KG1 (cell line): ENCODE measurements at regions not wholly inside any gene's neighbourhood (a gene's known extent, or its start where the extent isn't known, plus 50 kb on each side); places are given as distances from the start of the nearest gene placed in this dataset.
"Not testable (repeated sequence)": the region's sequence is repeated elsewhere in the genome, so short reads cannot be mapped to it uniquely, and the experiment has no call there.

ENCODE experiments used
- DNase-seq: peaks from one replicate; lab custom pipeline; 2025; lab: John Stamatoyannopoulos, UW

DNA sequence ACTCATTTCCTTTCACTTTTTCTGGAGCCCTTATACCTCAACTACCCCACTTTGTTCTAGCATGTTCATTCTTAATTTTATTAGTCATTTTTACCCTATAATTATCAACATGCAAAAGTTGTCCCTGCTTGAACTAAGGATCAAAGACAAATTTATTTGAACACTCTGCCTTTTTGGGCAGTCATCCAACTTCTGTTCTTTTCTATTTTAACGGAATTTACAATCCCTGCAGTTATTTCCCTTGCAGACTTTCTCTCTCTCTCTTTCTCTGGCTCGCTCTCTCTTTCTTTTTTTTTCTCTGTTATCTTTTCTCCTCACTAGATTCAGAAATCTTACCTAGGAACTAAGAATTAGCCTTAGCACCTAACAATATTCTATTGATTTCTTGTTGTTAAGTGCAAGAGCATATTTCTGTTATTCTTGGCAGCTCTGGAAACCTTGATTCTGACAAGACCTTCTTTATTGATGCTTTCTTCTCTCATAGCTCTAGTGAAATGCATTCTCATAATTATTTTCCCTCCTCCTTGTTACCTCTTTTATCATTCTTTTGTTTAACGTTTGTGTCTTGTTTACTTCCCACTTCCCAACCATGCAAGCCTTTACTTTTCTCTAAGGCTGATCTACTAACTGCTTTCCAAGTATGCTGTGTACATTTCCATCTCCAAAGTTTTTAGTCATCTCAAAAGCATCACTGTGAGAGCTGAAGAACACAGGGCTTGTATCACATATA is 951.6 kb downstream of the DIPK2A start:
- DNase-seq = no peak

DNA sequence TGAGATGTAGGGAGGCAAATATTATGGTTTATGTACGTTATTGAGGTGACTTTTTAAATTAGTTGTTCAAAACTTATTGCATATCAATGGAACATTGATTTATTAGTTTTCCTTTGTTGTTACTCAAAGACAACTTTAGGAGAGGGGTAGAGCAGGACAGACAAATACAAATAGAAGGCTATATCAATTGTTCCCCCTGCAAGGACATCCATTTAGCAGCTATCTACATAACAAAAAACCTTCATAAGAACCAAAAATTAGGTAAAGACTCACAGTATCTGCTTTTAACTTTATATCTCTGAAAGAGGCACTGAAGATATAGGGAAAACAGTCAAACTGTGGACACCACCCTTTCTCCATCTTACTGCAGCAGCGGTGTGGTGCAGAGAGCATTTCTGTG is 958.8 kb downstream of the DIPK2A start:
- no peak for DNase-seq

DNA sequence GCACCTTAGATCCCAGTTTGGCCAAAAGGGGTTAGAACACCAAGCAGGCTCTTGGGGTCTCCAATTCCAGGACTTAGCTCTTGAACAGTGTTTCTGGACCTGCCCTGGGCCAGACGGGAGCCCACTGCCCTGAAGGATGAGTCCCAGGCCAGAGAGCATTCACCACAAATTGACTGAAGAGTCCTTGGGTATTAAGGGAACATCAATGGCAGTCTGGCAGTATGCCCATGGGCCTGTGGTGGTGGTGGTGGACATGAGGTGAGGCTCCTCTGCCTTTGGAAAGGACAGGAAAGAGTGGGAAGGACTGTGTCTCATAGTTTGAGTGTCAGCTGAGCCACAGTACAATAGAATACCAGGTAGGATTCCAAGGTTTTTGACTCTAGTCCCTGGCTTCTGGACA is 960.0 kb downstream of the DIPK2A start:
- DNase-seq = no peak

DNA sequence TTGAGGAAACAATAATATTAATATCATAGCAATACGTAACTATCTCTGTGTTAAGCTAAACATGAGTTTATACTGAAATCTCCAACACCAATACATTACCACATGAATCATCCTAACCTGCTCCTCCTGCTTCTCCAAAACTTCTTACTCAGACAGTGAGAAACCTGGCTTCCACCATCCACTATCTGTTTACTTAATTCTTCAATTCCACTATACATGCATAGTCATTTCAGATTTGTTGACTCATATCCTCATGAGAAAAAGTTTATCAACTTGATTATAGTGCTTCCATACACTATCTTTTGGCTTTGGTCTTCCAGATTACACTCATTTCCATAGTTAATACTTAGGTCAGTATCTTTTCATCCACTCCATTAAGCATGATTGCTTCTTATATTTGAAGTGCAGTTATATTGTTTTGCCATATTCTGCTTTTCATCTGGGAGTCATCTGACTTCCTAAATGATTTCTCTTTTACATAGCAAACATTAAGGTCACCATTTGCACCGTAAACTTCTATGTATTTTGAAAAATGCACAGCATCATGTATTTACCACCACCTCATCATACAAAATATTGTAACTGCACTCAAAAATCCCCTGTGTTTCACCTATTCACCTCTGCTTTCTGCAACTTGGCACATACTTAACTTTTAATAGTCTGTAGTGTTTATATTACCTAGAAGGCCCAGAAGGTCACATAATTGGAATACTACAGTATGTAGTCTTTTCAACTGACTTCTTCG is 970.6 kb downstream of the DIPK2A start:
- DNase-seq = no peak

DNA sequence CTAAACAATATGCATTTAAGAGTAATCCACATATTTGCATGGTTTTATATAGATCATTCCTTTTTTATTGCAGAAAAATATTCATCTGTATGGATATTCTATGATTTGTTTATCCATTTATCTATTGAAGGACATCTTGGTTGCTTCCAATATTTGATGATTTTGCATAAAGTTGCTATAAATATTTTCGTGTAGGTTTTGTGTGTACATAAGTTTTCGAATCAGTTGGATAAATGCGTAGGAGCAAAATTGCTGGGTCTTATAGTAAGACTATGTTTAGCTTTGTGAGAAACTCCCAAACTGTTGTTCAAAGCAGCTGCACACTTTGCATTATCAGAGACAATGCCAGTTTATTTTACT is 971.2 kb downstream of the DIPK2A start:
- DNase-seq = no peak

DNA sequence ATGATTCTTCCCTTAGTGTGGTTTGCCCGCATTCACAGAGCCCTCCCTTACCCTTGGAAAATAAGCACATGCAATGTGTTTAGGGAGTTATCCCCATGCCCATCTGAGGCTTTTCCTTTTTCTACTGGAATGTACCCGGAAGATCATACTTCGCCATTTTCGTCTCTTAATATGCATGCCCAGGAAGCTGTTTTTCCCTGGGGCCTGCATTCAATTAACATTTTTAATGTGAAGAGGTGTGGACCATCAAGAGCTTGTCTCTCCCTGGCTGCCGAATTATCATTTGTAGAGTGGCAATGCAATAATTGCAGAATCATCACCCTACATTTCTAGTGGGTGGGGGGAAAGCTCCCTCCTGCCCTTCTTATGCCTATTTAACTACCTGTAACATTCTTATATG is 976.3 kb downstream of the DIPK2A start:
- no peak for DNase-seq

DNA sequence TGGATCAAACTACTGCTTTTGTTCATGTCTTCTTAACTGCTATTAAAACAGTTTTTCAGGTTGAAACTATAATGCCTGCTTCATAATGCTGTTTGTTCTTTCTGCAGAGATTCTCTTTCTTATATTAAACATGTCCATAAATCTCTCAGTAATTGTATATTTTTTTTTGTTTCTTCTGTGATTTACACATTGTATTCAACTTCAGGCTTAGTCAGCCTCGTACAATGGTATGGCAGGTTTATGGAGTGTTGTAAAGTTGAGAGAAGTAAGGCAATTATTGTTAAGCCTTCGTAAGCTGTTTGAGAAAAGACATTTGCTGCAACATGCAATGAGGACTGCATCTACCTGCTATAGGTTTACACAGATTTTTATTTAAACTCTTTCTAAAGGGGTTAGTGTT is 977.1 kb downstream of the DIPK2A start:
- no peak for DNase-seq

DNA sequence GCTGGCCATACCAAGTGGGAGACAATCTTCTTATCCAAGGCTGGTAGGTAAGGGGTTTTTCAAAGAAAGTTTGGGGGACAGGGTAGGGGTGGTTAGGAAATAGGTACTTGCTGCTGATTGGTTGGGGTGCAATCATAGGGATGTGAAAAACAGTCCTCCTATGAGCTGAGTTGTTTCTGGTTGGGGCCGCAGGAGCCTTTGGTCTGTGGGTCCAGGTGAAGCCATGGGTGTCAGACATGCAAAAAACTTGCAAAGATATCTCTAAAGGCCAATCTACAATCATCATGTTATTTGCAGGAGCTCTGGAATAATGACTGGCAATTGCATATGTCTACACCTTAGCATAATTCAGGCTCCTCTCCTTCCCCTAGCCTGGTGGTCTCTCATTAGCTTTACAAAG is 982.3 kb downstream of the DIPK2A start:
- no peak for DNase-seq

DNA sequence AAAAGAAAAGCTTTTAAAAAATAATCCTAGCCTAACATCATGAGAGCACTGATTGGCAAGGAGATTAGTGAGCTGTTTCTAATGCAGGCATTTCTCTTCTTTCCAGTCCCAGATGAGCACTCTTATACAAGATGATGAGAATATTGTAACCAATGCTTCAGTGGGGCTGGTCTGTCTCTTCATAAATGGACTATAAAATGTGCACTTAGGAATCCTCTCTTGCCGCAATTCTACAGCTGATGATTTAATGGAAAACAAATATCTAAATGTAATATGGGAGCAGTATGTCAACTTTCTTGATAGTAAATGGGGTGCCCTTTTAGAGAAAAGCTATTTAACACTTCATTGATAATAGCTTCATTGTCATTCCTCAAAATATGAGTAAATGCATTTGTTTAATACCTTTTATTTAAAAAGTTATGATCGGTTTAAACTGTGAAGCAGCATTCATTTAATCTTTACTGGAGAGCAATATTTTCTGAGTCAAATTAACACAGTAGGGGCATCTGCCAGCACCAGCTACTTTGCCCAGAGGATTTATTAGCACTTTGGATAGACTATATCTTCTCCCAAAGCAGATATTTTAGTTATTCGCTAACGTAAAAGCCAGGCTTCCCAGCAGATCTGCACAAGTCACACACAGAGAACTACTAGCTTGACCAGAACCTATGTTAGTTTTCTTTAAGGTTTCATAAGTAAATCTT is 985.9 kb downstream of the DIPK2A start:
- DNase-seq = no peak

DNA sequence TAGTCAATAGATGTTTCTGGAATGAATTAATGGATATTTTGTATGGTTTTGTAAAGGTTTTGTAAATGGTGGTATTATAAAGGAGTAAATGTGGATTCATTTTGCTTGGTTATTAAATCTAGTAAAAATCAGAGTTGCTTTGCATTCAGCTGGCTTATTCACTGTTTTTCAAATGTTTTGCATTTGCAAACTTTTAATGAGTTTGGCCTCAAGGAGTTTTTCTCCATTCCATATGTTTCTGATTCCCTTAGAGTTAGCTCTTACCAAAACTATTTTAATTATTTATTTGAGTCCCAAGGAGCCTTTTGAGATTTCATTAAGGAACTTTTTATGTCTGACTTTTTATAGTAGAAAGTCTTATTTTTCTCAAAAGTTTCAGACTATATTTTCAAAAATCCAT is 992.2 kb downstream of the DIPK2A start:
- DNase-seq = no peak

DNA sequence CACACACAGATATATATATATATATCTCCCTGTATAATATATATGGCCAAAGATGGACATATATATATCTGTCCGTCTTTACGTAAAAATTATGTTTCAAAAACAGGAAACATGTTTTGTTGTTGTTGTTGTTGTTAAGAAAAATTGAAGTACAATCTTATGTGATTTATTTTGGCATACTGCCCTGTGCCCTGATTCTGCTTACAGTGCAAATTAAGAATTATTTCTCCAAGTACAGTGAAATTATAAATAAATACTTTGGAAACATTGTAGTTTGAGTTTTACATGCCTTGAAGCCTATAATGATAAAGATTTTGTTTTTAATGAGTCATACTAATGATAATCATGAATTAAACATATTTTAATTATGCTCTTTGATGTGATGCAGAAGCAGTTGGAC is 994.9 kb downstream of the DIPK2A start:
- no peak for DNase-seq

DNA sequence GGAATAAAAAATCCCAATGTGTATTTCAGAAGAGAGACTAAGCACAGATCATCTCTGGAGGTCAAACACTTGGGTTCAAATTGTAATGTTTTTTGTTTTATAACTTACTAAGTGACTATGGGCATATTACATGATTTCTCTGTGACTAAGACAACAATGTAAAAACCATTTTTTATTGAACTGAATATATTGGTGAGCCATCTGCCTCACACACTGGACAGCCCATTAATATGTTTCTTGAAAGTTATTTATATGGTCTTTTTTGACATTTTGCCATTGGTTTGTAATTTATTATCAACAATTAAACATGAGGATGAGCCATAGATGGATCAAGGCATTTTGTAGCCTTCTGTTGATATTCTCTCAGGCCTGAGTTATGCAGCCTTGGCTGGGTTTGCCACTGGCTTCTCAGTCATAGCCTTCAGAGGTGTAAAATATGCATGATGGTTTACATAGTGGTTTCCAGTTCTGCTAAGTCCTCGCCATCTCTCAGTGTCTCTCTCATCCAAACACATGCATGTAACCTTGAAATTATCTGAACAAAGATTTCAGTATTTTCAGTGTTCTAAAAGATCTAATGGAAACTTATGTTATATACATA is 997.2 kb downstream of the DIPK2A start:
- no peak for DNase-seq

DNA sequence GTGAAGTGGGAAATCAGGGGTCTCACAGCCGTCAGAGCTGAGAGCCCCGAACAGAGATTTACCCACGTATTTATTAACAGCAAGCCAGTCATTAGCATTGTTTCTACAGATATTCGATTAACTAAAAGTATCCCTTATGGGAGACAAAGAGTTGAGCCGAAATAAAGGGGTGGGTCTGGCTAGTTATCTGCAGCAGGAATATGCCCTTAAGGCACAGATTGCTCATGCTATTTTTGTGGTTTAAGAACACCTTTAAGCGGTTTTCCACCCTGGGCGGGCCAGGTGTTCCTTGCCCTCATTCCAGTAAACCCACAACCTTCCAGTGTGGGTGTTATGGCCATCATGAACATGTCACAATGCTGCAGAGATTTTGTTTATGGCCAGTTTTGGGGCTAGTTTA is 1012.9 kb downstream of the DIPK2A start:
- not testable (repeated sequence) for DNase-seq

DNA sequence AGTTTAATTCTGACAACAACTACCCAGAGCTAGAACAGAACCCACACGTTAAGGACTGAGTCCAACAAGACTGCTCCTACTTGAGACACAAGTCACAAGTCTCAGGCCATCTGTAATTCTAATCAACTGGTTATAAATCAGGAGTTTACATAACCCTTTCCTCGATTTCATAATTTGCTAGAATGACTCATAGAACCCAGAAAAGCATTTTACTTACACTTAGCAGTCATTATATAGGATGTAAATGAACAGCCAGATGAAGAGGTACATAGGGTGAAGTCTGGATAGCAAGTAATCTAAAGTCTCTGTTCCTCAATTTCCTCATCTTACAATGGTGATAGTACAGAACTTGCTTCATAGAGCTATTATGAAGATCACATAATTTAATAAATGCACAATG is 1018.2 kb downstream of the DIPK2A start:
- no peak for DNase-seq

DNA sequence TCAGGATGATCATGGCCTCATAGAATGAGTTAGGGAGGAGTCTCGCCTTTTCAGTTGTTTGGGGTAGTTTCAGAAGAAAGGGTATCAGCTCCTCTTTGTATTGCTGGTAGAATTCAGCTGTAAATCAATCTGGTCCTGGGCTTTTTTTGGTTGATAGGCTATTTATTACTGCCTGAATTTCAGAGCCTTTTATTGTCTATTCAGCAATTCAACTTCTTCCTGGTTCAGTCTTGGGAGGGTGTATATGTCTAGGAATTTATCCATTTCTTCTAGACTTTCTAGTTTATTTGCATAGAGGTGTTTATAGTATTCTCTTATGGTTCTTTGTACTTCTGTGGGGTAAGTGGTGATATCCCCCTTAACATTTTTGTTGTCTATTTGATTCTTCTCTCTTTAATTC is 1024.2 kb downstream of the DIPK2A start:
- no peak for DNase-seq

DNA sequence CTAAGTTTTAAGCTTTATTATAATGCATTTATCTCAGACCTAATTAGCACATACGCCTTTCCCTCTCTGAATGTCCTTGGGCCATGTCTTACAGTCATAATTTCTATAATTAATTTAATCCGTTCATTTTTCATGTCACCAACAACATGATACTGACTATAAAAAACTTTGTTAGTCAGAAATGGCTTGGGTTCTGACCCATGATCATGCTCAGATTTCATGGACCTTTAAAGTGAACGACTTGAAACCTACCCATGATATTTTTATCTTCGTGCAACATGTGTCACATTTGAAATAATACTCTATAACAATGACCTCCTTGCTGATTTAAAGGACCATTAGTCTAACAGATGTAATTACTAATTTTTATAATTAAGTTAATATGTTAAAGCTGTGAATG is 1033.8 kb downstream of the DIPK2A start:
- no peak for DNase-seq

DNA sequence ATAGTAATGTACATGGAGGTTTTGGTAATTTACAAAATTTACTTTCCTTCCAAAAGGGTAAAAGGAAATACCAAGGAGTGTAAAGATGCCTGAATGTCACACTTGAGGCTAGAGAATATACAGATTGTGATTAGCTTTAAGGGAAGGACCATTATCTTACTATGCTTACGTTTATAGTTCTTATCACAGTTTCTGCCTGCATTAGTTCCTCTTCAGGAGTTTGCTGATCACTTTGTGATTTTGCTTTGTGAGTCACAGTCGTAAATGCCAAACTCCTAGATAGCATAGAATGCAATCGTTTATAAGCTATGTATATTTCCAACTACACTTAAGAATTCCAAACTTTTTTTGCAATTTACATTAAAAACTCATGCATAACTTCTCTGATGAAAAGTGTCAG is 1034.6 kb downstream of the DIPK2A start:
- DNase-seq = no peak

DNA sequence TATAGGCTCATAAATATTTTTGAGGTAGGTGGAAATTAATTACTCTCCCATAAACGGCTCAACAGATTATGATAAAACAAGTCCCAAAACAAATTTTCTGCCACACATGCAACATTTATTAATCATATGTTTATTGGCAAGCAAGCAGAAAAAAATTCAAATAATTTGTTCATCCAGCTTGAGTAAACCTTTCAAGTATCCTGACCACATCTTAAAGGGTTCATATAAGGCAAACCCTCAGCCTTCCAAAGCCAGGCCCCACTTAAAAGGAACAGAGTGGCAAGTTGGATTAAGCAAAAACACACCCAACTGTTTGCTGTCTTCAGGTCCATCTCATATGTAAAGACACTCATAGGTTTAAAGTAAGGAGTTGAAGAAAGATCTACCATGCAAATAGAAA is 1042.3 kb downstream of the DIPK2A start:
- no peak for DNase-seq

DNA sequence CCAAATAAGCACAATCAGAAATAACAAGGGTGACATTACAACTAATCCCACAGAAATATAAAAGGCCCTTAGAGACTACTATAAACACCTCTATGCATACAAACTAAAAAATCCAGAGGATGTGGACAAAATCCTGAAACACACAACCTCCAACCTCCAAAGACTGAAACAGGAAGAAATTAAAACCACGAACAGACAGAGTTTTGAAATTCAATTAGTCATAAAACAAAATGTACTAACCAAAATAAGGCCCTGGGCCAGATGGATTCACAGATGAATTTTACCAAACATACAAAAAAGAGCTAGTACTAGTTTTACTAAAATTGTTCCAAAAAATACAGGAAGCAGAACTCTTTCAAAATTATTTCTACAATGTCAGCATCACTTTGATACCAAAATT is 1043.6 kb downstream of the DIPK2A start:
- peak; percentile 6 for DNase-seq

DNA sequence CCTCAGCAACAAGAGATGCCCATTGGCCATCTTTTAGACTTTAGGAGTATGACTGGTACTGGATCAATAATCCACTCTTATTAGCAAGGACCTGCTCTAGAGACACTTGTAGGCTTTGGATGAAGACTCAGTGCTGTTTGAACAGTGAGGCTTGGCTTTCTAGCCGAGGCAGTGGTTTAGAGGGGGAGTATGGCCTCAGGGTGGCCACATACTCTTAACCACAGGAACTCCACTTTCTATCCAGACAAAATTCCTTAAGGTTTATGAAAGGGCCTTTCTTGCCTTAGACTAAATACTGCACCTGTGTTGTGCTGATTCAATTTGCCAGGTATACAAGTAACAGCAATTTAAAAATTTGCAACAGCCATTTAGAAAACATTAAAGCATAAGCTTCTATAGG is 1046.3 kb downstream of the DIPK2A start:
- DNase-seq = no peak

DNA sequence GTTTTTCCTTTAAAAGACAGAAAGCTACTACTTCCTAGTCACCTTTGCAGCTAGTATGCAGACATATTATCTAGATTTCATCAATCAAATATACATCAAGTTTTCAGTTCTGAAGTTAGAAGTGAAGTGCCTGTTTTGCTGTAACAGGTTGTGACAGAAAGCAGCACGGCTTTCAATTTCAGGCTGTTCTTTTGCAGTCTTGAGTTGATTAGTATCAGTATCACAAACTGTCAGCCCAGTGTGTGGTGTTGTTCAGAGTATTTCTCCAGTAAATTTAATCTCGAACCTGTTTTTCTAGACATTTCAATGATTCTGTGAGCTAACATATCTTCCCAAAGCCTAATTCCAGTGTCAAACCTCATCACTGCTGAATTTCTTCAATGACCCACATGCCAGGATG is 1050.8 kb downstream of the DIPK2A start:
- no peak for DNase-seq

DNA sequence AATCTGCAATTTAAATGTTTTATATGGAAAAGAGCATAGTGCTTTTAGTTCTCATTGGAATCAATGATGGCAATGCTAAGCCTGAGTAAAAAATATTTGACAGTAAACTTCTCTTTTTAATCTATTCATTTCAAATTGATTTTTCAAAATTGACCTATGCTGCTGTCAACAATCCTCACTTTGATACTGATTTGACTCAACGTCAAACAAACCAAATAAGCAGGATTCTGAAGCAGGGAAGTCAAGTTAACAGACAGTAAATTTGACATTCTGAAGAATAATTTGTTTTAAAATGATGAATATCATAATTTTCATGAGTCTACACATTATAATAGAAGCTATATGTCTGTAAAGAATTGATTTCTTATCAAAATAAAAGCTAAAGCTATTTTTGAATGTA is 1053.1 kb downstream of the DIPK2A start:
- DNase-seq = no peak

DNA sequence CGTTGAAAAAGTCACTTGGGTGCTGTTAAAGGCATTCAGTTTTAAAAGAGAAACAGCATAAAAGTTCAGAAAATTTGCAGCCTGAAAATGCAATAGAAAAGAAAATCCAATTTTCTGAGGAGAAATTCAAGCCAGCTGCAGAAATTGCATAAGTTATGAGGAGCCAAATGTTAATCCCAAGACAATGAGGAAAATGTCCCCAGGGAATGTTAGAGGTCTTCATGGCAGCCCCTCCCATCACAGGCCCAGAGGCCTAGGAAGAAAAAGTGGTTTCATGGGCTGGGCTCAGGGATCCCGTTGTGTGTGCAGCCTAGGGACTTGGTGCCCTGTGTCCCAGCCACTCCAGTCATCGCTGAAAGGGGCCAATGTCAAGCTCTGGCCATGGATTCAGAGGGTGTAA is 1055.6 kb downstream of the DIPK2A start:
- not testable (repeated sequence) for DNase-seq
